Stimulated activated CD8-positive, alpha-beta memory T cell treated with anti-CD3 and anti-CD28 coated beads, Interleukin-7, amount 100 ng/mL, for 24 hours (primary cell): ENCODE measurements at regions not wholly inside any gene's neighbourhood (a gene's known extent, or its start where the extent isn't known, plus 50 kb on each side); places are given as distances from the start of the nearest gene placed in this dataset.

Experiments
- DNase-seq: peaks from one replicate; pipeline ENCODE4 v3.0.0-alpha.2; 2020; ENCODE audit warnings: low read depth

DNA sequence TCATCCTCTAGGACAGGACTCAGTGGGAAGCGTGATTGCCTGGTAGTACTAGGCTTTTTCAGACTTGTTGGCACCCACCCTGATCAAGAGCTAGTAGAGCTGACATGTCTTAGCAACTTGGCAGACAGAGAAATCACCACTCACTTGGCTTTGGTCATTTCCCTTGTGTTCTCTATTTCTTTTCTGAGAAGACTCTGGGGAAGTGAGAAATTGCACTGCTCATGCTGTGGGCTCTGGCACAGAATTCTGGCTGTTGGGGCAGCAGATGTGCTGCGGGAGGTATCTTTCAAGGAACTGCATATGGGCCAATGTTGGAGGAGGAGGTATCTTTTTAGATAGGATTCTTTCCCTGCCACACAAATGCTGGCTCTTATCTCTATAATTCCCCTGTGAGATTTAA, 529.1 kb upstream of the MEX3C start:
- no peak for DNase-seq

DNA sequence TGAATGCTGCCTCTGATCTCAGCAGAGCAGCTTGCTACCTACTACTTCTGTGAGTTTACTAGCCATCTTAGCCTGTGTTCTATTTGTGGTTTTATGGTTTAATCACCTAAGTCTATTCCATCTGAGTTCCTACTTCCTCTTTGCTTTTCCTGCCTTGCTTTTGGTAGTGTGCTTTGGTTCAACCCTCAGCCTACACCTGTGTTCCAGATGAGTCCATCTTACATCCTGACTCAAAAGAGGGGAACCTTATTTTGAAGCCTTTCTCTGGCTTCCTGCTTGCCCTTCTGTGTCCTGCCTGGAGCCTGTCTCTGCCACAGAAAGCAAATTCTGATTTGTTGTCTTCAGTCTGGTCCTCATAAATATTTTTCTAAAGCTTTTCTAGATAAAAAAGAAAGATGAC, 530.3 kb upstream of the MEX3C start:
- DNase-seq: no peak

DNA sequence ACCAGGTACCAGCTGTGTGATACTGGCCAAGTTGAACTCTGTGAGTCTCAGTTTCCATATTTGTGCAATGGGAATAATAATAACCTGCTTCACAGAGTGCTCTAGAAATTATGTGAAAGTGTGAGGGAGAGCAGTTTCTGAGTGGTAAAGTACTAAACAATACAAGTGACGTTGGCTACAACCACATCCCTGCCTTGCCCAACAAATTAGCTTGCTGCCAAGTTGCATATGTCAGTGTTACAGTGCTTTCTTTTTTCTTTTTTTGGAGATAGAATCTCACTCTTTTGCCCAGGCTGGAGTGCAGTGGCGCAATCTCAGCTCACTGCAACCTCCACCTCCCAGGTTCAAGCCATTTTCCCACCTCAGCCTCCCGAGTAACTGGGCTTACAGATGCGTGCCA, 533.6 kb upstream of the MEX3C start:
- DNase-seq: no peak

DNA sequence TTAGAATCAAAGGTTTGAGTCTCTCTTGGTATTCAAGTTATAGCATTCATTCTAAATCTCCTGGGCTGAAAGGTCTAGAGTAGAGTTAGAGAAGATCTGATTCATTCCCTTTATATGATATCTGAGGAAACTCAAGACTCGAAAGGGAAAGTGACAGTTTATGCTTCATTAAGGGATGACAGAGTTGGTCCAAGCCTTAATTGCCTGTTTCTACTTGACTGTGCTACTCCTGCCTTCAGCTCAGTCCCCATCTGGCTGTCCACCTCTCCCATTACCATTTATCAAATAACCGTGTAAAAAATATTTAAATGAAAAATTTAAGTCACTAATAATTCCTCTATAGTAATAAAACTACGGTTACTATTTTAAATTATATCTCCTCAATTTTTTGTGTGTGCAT, 537.1 kb upstream of the MEX3C start:
- DNase-seq: no peak

DNA sequence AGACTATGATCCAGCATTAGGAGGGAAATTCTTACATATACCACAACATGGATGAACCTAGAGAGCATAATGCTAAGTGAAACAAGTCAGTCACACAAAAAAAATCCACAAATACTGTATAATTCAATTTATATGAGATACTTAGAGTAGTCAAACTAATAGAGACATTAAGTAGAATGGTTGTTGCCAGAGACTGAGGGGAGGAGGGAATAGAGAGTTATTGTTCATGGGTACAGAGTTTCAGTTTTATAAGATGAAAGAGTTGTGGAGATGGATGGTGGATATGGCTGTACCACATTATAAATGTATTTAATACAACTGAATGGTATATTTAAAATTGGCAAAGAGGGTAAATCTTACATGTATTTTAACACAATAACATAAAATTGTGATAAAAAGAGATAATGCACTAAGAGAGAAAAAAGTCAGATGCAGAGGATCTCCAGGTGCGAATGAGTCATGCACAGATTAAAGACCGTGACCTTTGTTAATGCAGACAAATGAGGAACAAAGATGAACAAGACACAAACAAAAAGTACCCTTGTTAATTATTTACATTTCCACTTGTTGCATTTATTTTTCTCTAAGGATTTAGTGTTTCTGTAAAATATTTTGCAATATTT, 541.7 kb upstream of the MEX3C start:
- no peak for DNase-seq

DNA sequence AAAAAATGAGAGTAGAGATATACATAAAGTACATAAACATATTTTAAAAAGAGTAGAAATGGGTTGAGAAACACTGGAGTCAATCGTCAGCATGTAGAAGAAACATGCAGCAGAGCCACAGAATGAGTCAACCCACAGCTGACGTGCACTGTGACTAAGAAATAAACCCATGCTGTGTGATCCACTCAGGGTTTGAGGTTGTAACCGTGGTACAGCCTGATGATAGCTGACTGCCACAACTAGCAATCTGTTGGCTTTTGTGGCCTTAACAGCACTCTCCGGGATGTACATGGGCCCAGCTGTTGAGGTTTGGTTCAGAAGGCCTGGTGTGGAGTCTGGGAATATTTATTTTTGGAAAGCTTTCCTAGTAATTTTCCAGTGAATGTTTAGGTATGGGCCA, 554.4 kb upstream of the MEX3C start:
- no peak for DNase-seq

DNA sequence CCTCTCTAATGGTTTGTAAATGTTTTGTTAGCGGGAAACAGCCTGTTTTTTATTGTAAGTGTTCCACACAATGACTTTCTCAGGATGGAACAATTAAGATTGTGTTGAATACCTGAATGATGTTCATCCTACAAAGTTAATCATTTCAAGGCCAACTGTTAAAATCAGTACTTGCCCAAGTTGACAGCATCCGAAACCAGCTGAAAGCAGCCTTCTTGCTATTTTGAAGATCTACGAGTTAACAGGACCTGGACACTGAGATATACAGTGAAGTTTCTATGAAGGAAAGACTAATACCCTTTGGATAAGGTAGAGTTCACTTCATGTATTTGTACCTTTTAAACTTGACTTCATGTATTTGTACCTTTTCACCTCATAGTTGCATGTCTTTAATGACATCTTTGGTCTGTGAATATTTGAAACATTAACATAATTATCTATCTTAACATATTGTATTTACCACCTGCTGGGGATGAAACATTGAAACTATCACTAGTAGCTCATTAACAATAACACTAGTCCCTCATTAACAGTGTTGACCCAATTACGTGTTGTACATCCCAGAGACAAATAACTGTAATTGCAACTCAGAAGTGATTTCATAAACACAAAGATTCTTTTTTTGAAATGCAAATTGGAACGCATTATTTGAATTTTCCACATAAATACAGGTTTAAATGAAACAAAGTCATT, 556.0 kb upstream of the MEX3C start:
- no peak for DNase-seq

DNA sequence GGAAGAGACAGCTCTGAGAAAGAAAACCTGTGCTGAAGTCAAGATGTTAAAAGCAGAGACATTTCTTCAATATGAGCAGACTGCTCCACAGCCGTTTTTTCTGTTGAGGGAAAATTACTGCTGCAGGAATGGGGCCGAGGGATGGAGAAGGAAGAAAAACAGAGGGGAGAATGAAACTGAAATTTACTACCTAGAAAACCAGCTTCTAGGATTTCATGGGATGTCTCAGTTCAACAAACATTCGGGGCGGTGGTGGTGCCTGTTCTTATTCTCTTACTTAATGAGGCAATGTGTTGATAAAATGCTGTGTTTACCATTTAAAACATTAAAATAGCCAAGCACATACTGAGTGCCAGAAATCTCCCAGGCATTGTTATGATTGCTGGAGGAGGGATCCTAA, 557.1 kb upstream of the MEX3C start:
- no peak for DNase-seq

DNA sequence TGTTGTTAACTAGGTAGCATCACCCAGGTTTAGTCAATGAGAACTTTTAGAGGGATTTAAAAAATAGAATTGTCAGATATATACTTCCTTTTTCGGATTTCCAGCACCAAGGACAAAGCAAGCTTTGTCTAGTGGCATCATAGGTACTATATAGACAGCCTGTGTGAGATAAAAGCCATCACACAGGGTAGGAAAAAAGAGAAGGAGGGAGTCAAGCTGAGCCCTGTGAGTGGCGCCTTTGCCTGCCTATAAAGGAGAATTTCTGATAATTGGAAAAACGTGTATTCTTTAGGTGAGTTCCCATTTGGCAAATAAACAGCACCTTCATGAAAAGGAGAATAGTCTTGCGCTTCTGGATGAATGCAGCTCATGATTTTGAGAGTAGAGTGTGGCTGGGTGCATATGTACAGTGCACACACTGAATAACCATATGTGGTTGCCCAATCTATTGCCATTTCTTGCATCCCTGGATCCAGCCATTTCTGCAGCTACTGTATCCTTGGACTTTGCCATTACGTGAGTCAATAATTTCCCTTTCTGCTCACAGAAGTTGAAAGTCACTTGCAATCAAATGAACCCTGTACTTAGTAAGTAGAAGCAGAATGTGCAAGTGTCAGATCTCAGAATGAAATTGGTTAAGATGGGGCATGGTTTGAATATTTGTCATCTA, 559.9 kb upstream of the MEX3C start:
- DNase-seq: no peak

DNA sequence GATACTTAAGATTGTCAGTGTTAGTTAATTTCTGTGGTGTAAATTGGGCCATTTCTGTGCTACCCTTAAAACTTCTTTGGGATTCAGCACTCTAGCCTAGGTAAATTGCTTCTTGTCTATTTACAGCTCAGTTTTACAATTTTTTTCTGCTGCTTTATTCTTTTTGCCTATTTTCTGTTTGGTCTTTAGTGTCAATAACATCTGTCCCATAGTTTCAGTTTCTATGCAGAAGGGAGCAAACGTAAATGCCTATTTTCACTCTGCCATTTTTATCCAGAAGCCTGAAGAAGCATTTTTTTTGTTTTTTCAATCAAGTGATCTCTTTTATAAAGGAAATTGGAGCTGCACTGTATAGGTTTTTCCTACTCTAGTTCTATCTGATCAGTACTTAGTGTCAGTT, 564.9 kb upstream of the MEX3C start:
- DNase-seq: no peak

DNA sequence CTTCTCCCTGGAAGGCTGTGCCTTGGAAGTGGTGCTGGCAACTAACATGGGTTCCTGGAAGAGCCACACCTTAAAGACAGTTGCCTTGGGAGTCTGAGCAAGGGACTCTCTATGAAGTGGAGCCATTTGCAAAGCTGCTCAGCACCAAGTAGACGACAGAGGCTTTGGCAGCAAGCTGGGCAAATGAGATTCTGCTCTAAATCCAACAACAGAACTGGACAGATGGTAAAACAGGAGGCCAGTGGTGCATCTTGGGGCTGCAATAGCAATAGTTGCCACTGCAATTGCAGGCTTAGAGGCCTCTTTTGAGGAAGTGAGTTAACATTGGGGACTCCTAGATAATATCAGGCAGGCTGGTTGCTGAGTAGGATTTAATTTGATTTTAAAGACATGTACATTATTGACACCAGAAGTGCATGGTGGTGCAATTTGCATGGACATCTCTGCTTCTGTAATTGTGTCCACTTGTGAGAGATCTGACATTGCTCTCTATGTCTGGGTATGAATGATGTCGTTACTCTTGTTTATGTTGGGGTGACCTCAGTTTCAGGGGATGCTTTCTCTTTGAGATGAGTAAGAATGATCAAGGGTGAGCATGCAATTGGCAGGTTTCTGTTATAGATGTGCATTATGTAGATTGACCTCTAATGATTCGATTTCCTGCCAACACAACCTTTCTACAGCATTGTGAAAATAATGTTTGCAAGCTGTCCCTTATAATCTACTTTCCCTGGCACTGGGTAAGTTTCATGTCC, 568.3 kb upstream of the MEX3C start:
- DNase-seq: no peak

DNA sequence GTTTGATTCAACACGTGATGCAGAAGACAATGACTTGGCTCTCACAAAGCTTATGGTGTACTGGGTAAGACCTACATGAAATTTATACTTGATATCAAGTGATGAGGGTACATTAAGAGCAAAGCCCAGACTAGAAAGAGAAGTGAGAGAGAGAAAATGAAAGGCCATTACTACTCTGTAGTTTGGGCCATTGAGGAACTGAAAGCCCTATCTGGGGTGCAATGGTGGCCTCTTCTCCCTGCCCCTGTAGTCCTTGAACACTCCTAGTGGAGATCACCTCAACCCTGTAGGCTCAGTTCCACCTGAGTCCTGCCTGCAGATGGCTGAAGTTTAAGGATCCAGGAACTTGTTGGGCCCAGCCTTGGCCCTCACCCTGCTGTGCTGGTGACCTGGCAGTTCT, 569.8 kb upstream of the MEX3C start:
- DNase-seq: no peak

DNA sequence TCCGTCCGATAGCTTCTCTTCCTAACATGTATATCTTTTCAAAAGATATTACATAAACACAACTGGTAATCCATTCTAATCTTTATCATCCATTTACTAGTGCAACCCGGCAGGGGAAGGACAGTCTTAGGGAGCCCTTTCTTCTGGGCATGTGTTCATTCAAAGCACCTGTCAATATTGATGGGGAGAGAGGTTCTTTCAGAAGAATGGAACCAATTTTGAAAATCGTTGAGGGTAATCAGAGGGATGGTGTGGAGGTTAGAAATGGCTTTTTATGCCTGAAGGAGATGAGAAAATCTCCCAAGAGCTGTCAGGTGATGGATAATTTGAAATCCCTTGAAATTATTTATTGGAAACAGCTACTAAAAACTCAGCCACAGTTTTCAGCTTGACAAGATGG, 561.9 kb upstream of the DCC start:
- no peak for DNase-seq

DNA sequence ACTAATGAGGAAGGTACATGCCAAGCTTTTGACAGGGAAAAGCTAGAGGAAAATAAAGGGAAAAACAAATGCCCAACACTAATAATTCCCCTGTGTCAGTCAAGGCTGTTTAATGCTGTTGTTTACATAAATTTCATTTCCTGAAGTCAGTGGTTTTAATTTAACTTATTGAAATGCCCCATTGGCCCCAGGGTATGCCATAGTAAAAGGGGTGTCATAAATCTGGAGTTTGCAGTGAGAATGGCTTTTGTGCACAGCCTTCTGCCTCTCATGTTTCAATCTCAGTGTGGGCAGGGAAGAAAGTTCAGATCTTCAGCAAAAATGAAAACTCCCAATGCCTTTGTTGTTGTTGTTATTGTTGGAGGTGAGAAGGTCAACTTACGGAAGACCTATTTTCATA, 550.1 kb upstream of the DCC start:
- no peak for DNase-seq

DNA sequence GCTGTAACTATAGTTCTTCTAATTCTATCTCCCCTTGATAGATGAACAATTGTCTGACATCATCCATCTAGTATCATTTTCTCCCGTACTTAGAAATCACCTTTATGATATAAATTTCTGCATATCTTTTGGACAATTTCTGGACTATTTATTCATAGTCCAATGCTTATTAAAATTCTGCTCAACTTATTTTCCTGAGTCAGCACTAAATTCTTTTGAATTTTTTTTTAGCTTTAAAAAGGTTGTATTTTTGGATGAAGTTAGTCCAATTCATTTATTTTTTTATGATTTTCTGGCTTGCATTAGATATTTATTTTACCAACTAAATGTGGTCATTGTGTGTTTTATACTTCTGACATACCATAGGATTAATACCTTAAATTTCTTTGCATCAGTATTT, 538.5 kb upstream of the DCC start:
- DNase-seq: no peak

DNA sequence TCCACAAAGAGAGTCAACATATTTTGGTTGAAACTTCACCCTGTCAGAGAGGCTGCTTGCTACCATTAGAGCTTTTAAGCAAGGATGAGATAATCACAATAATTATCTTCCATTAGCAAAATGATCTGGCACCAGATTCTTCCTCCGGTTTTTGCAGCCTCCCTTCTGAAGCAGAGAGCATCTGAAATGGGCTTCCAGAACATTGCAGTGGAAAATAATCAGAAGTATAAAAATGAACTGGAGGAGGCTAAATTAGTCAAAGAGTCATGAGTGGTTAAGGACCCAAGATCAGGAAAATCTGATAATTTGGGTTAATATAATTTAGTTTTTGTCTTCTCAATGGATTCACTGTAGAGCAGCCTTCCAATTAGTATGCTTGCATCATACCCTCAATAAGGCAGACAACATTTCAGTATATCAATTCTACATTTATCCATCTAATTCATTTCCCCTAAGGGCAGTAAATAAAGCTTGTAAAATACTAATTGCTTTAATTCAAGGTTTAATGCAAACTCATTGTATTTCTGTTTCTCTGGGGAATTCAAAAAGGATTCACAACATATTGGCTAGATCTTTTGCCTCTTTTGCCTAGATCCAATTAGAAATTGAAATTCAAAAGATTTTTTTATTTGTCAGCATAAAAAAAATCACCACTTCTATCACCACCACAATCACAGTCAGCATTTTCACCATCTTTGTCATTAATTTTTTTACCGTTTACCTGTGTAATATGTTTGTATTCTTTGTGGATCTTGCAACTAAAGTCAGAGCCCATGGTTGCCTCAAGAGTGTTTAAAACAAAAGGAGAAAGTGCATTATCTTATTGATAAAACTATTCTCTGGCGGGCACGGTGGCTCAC, 537.2 kb upstream of the DCC start:
- no peak for DNase-seq

DNA sequence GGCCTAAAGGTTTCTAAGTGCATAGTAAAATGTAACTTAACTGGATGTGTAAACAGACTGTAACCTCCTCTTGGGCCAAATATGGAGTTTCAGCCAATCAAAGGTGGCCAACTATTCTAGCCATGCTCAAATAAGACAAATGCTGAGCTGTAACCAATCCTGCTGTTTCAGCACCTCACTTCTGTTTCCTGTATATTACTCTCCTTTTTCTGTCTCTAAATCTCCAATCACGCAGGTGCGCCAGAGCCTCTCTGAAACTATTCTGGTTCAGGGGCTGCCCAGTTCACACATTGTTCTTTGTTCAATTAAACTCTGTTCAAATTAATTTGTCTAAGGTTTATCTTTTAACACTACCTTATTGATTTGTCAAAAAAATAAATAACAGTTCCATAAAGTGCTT, 532.7 kb upstream of the DCC start:
- no peak for DNase-seq

DNA sequence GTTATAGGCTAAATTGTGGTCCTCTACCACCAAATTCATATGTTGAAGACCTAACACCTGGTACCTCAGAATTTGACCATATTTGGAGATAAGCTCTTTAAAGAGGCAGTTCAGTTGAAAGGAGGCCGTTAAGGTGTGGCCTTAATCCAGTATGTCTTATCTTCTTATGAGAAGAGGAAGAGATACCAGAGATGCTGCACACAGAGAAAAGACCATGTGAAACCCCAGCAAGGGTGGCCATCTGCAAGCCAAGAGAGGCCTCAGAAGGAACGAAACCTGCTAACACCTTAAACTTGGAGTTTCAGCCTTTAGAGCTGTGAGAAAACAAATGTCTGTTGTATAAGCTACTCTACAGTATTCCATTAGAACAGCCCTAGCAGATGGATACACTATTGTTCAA, 528.1 kb upstream of the DCC start:
- no peak for DNase-seq

DNA sequence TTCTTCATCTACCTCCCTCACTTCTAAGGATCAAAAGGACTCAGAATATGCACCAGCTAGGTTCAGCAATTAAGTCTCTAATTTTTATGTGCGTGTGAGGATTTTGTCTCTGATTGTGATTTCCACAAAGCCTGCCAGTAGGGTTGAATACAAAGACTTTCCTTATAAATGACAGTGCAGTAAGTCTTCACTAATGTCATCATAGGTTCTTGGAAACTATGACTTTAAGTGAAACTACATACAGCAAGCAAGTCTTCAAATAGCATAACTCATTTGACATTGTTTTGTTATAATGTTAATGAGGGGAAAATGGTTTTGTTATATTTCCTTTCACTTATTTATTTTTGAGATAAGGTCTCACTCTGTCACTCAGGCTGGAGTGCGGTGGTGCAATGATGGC, 526.3 kb upstream of the DCC start:
- no peak for DNase-seq

DNA sequence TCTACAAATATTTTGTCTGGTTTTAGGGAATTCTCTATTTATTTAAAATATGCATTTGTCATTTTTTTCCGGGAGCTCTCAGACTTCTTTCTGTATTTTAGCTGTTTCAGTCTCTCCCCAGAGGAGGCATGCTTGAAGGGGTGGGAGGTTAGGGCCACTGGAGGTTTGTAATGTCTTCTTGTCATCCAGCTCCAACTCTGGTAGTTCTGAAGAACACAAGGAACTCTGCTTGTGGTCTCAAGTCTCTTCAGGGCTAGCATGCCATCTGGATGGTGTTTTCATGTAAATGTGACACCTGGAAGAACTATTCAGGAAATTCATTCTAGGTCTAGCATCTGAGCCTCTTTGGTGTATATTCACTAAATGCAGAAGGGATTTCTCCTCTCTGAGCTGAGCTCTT, 518.4 kb upstream of the DCC start:
- no peak for DNase-seq

DNA sequence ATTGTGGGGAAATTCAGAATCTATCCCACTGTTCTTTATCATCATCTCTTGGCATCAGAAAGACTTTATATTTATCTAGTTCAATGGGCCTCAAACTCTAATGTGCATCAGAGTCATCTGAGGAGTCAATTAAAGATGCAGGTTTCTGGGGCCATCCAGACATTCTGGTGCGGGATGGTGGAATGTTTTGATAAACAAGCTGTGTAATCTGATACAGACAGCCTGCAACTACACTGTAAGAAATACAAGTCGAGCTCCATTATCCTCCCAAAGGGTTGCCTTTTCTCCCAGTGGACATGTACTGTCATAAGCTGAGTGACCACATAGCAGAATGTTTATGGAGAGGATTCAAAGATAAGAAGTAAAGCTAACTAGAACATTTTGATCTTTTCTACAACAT, 515.3 kb upstream of the DCC start:
- DNase-seq: no peak

DNA sequence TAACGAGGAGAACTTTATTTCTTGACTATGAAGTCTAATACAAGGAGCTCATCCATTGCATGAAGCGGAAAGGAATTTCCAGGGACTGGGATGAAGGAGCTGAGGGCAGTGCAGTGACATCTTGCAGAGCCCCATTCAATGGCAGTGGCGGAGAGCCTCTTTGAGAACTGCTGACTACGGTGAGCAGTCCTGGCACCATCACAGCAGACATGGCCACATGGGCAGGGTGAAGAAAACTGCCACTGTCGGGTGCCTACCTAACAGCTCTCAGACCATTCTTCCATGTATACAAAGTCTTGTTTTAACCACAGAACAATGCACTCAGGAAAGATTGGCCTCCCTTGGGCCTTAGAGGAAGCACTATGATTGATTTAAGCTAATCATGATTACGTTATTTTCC, 506.1 kb upstream of the DCC start:
- DNase-seq: no peak
